Mesodermal cell (in vitro differentiated cells): ENCODE measurements at regions not wholly inside any gene's neighbourhood (a gene's known extent, or its start where the extent isn't known, plus 50 kb on each side); places are given as distances from the start of the nearest gene placed in this dataset.
A peak's percentile ranks its signal among the peaks of the same experiment; 100 is the strongest.

Experiments
- H3K27ac ChIP-seq: 2 replicates; pipeline ENCODE4 v1.7.0; 2013; ENCODE audit warnings: mild to moderate bottlenecking, low read depth, low read length, moderate library complexity; ENCODE audit not compliant: severe bottlenecking
- H3K36me3 ChIP-seq: 2 replicates; pipeline ENCODE4 v1.7.1; 2013; ENCODE audit warnings: mild to moderate bottlenecking, low read length, moderate library complexity; ENCODE audit not compliant: control insufficient read depth, insufficient read depth
- H3K4me1 ChIP-seq: one replicate; pipeline ENCODE4 v1.7.1; 2013; ENCODE audit warnings: mild to moderate bottlenecking, low read length; ENCODE audit not compliant: insufficient read depth, control insufficient read depth, poor library complexity, severe bottlenecking
- H3K4me3 ChIP-seq: 2 replicates; pipeline ENCODE4 v1.7.0; 2013; ENCODE audit warnings: low read length, control low read depth, mild to moderate bottlenecking; ENCODE audit not compliant: insufficient read depth, poor library complexity, severe bottlenecking; ENCODE audit errors: extremely low read depth
- H3K9me3 ChIP-seq: 2 replicates; pipeline ENCODE4 v1.7.1; 2013; ENCODE audit warnings: mild to moderate bottlenecking, low read length, moderate library complexity; ENCODE audit not compliant: control insufficient read depth
- WGBS, 2 experiments: methylation state at CpG; one replicate each; pipeline ENCODE4 v1.1.5; 2013; ENCODE audit warnings: missing lambda C conversion rate in 2 of 2; ENCODE audit not compliant: insufficient coverage in 2 of 2; 5-methylcytosine and 5-hydroxymethylcytosine counted together

DNA sequence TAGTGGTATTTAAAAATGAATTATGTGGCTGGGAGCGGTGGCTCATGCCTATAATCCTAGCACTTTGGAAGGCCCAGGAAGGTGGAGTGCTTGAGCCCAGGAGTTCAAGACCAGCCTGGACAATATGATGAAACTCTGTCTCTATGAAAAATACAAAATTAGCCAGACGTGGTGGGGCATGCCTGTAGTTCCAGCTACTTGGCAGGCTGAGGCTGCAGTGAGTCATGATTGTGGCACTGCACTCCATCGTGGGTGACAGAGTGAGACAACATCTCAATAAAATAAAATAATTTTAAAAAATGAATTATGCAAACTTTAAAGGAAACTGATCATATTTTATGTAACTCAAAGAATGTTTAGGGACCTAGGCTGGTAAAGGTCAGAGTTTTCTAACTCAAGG lies 310.8 kb upstream of the DMRT1 start:
- Histone ChIP-seq H3K9me3 (no peaks in the 10 kb centered on the region), H3K4me1 (peaks cover 3% of the 10 kb centered on the region), H3K27ac (no peak overlapping the region), H3K4me3 (no peak overlapping the region), H3K36me3 (no peaks in the 10 kb centered on the region)
- WGBS, 2 experiments, result 92 to 100% methylated on average over 1 to 2 of the region's 3 CpGs

DNA sequence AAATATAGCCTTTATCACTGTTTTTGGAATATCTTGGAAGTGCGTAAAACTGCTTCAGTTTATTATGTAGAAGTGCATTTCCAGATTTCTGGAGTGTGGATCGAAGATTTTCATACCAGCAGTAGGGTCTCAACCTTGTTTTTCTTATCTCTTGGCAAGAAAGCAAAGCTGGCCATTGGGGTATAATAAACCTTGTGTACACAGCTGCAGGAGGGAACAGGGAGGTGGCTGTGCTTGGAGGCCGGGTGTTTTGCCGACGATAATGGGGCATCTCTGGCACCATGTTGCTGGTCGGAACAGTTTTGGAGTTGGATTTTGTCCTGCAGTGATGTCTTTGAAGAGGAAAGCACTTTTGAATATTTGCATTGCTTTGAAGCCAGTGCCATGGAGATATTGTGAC lies 308.8 kb upstream of the DMRT1 start:
- Histone ChIP-seq H3K36me3 (no peaks in the 10 kb centered on the region), H3K27ac (no peak overlapping the region), H3K4me3 (no peak overlapping the region), H3K4me1 (peaks cover 3% of the 10 kb centered on the region), H3K9me3 (no peaks in the 10 kb centered on the region)
- WGBS, 2 experiments, result 82 to 92% methylated on average over 5 to 6 of the region's 6 CpGs

DNA sequence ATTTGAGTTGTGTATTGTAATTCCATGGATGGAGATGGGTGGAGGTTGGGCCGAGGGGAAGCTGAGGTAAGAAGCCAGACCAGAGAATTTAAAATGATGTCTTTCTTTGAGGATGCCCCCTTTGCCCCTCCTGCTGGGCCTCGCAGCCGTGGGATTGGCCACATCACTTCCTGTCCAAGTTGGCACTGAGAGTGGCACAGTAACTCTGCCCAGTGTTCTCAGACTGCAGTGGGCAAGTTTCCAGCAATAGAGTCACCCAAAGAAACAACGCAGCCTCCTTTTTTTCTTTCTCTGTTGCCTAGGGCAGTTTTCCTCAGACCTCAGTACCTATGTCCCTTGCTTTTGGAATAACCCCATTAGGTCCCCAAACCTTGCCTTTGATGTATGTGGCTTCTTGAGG lies 306.6 kb upstream of the DMRT1 start:
- H3K4me3 ChIP-seq, result no peak overlapping the region
- H3K4me1 ChIP-seq, result peaks cover 3% of the 10 kb centered on the region
- no peaks in the 10 kb centered on the region for H3K9me3 ChIP-seq
- no peak overlapping the region for H3K27ac ChIP-seq
- no peaks in the 10 kb centered on the region for H3K36me3 ChIP-seq
- 84 to 92% methylated on average over 3 to 4 of the region's 4 CpGs for WGBS, 2 experiments

DNA sequence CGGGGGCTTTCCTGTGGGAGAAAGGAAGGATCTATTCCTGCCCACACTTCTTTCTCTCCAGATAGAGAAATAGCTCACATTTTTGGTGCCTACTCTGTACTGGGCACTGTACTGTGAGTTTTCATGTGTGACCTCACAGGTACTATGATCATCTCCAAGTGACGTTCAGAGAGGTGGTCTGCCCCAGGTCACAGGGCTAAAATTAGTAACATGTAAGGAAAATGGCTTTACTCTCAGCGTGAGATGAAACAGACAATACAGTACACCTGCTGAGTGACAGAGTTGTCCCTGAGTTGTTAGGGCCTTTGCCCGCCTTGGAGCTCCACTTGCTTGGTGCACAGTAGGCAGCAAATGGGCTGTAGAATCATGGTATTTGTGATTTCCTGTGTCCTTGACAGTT lies 306.1 kb upstream of the DMRT1 start:
- Histone ChIP-seq H3K27ac (no peak overlapping the region), H3K9me3 (no peaks in the 10 kb centered on the region), H3K4me1 (peaks cover 3% of the 10 kb centered on the region), H3K4me3 (no peak overlapping the region), H3K36me3 (no peaks in the 10 kb centered on the region)
- 53 to 88% methylated on average over 2 to 3 of the region's 4 CpGs for WGBS, 2 experiments

DNA sequence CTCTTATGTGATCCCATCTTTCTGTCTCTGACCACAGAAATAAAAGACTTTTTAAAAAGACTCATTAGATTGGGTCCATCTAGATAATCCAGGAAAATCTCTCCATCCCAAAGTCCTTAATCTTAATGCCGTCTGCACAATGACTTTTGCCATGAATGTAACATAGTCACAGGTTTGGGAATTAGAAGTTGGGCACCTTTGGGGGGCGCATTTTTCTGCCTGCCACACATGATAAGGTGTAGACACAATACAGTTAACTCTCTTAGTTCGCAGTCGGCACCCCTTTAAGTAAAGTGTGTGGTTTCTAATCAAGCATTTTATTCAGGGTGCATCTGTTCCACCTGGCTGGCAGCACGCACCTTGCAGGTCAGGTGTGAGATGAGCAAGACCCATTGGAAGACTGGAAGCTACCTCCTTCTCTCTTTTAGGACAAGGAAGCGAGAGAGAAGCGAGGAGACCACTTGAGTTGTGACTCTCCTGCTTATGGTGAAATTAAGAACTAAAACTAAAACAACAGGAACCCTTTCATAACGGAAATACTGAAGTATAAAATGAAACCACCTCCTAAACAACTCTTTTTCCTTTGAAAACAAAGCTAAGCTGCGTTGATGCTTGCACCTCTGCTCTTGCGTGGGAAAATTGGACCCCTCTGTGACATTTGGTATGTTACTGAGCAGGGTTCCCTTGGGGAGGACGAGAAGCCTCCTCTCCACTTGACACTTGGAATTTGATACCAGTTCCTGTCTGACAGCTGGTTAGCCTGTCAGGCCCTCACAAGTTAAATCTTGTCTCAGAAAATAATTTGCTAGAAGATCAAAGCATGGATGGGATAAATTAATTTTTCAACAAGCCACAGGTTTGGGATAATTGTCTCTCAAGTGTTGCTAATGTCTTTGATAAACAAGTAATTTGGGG lies 304.6 kb upstream of the DMRT1 start:
- Histone ChIP-seq H3K36me3 (no peaks in the 10 kb centered on the region), H3K9me3 (no peaks in the 10 kb centered on the region), H3K4me3 (no peak overlapping the region), H3K27ac (no peak overlapping the region), H3K4me1 (no peaks in the 10 kb centered on the region)
- 92 to 97% methylated on average over 4 of the region's 11 CpGs for WGBS, 2 experiments

DNA sequence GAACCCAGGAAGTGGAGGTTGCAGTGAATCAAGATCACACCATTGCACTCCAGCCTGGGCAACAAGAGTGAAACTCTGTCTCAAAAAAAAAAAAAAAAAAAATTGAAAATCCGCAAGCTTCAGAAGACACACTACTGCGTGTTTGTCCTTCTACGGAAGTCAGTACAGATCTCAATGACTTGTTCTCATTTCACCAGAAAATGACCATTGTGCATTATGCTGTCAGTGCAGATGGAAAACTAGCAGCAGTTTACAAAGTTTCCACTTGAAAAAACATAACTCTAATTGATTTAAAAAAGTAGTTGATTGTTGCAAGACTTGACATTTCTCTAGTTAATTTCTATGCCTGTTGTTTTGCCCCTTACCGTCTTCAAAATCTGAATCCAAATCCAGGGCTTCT lies 298.0 kb upstream of the DMRT1 start:
- H3K36me3 ChIP-seq, result no peaks in the 10 kb centered on the region
- H3K9me3 ChIP-seq, result no peaks in the 10 kb centered on the region
- no peak overlapping the region for H3K4me3 ChIP-seq
- WGBS, 2 experiments, result 98 to 100% methylated on average over 2 to 3 of the region's 4 CpGs
- H3K27ac ChIP-seq, result no peak overlapping the region
- peaks cover 15% of the 10 kb centered on the region for H3K4me1 ChIP-seq

DNA sequence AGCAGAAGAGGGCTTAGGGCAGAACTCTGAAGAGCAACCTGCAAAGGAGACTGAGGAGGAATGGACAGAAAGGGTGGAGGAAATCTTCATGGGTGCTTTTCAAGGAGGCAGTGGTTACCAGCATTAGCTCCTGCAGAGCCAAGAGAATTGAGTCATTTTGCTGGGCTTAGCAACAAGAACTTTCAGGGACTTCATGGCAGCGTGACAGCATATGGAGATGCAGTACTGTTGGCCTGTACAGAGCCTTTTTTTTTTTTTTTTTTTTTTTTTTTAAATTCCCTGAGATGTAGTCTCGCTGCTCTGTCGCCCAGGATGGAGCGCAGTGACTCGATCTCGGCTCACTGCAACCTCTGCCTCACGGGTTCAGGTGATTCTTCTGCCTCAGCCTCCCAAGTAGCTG lies 296.0 kb upstream of the DMRT1 start:
- Histone ChIP-seq H3K27ac (no peak overlapping the region), H3K4me1 (peaks cover 15% of the 10 kb centered on the region), H3K4me3 (no peak overlapping the region), H3K9me3 (no peaks in the 10 kb centered on the region), H3K36me3 (no peaks in the 10 kb centered on the region)
- WGBS, 2 experiments, result 96 to 100% methylated on average over 4 to 6 of the region's 7 CpGs

DNA sequence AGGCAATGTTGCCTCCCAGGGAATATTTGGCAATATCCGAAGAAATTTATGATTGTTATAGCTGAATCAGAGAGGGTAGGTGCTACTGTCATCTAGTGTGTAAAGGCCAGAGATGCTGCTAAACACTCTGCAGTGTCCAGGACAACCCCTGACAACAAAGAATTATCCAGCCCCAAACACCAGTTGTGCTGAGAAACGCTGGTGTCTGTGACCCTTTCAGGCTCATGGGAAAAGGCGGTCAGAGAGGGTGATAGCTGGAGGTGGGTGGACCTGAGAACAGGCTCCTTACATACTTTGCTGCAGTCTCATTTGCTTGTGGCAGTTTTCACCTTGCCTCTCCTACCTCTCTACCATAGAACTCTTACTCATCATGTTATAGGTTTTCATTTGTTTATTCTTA lies 295.3 kb upstream of the DMRT1 start:
- H3K27ac ChIP-seq, result peak overlapping the region; percentile 69
- H3K36me3 ChIP-seq, result no peaks in the 10 kb centered on the region
- no peak overlapping the region for H3K4me3 ChIP-seq
- 100% methylated on average over 1 of the region's 3 CpGs; no CpG with 5 or more reads in 1 of the 2 experiments for WGBS, 2 experiments
- no peaks in the 10 kb centered on the region for H3K9me3 ChIP-seq
- H3K4me1 ChIP-seq, result peaks cover 15% of the 10 kb centered on the region

DNA sequence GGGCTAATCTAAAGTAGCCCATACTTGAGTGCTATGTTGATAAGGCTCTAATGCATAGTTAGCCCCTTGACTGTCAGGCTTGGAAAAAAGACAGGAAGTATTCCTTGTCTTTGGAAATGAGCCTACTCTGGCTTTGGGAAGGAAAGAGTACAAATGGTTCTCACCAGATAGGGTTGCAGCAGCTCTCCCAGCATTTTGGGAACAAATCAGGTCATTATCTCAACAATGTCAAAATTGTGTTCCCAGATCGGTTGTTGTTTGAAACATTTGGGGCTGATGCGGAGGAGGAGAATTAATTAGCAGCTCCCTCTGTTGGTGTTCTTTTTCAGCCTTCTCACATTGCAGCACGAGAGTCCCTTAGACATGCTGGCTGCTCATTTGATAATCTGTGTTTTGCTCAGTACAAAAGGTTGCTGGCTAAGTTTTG lies 294.7 kb upstream of the DMRT1 start:
- Histone ChIP-seq H3K4me3 (no peak overlapping the region), H3K9me3 (no peaks in the 10 kb centered on the region)

DNA sequence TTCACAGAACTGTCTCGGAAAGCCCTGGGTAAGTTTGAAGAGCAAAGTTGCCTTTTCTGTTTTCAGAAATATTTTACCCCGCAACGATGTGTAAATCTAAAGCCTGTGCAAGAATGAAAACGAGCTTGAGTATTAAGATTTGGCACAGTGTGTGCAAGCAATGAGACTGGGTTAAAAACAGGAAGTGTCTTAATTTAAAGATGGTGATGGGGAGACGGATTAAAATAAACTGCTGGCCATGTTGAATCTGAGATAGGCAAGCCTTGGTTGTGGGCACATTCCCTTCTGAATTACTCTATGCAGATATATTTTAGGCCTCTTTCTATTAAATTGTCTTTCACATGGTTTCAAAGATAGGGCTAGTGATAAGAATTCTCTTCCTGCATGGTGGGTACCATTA lies 294.2 kb upstream of the DMRT1 start:
- WGBS, 2 experiments, result 80 to 84% methylated on average over 4 to 5 of the region's 5 CpGs
- no peaks in the 10 kb centered on the region for H3K36me3 ChIP-seq
- no peaks in the 10 kb centered on the region for H3K9me3 ChIP-seq
- H3K4me1 ChIP-seq, result peaks cover 15% of the 10 kb centered on the region
- H3K4me3 ChIP-seq, result no peak overlapping the region
- peak overlapping the region; percentile 69 for H3K27ac ChIP-seq

More for the DNA sequence above, 294.7 kb upstream of the DMRT1 start:
- no peaks in the 10 kb centered on the region for H3K36me3 ChIP-seq
- 0 to 10% methylated on average over 2 of the region's 3 CpGs for WGBS, 2 experiments
- peak overlapping the region; percentile 69 for H3K27ac ChIP-seq
- H3K4me1 ChIP-seq, result peaks cover 15% of the 10 kb centered on the region

DNA sequence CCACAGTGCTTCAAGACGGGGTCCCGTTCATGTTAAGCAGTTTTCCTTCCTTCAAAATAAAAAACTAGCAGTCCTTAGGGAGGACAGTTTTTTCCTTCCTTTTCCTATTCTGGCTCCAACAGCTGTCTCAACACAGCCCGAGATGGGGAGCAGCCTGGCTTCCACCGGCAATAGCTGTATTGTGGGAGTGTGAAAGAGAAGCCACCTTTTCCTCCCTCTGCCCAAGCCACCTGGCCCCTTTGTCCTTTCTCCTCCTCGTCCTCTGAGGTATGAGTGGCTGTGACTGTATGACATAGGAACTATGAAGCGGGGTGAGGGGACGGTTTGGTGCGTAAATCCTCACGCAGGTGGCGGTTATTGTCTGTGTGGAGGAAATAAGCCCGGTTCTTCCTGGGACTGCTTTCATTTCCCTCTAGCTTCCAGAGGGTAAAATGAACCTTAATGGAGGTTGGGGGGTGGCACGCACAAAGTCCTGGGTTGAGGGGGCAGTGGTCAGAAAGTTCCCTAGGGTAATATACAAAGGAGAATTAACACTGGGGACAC lies 292.0 kb upstream of the DMRT1 start:
- WGBS, 2 experiments, result 88 to 93% methylated on average over 5 to 9 of the region's 12 CpGs
- Histone ChIP-seq H3K27ac (no peak overlapping the region), H3K4me1 (peaks cover 15% of the 10 kb centered on the region), H3K9me3 (no peaks in the 10 kb centered on the region), H3K4me3 (no peak overlapping the region), H3K36me3 (no peaks in the 10 kb centered on the region)
